Activated naive CD8-positive, alpha-beta T cell treated with anti-CD3 and anti-CD28 coated beads, Interleukin-2, amount 50 U/mL, for 24 hours (primary cell): ENCODE measurements at regions not wholly inside any gene's neighbourhood (a gene's known extent, or its start where the extent isn't known, plus 50 kb on each side); places are given as distances from the start of the nearest gene placed in this dataset.

Experiments
- ATAC-seq: fragments of 150-1000 bp; cut with Tn5 transposase; one replicate; pipeline ENCODE4 v1.10.0; 2021
- DNase-seq: peaks from one replicate; pipeline ENCODE4 v3.0.0; 2021
- H3K27ac Mint-ChIP-seq: one replicate; pipeline ENCODE4 v1.8.0; 2021; ENCODE audit warnings: mild to moderate bottlenecking, mixed read lengths
- H3K27me3 Mint-ChIP-seq: one replicate; pipeline ENCODE4 v1.8.0; 2021; ENCODE audit warnings: mixed read lengths
- H3K36me3 Mint-ChIP-seq: one replicate; pipeline ENCODE4 v1.8.0; 2021; ENCODE audit warnings: low read depth, mixed read lengths
- H3K4me1 Mint-ChIP-seq: one replicate; pipeline ENCODE4 v1.8.0; 2021; ENCODE audit warnings: mixed read lengths
- H3K4me3 Mint-ChIP-seq: one replicate; pipeline ENCODE4 v1.8.0; 2021; ENCODE audit warnings: mild to moderate bottlenecking, moderate library complexity, mixed read lengths
- H3K9me3 Mint-ChIP-seq: one replicate; pipeline ENCODE4 v1.8.0; 2021; ENCODE audit warnings: mixed read lengths

DNA sequence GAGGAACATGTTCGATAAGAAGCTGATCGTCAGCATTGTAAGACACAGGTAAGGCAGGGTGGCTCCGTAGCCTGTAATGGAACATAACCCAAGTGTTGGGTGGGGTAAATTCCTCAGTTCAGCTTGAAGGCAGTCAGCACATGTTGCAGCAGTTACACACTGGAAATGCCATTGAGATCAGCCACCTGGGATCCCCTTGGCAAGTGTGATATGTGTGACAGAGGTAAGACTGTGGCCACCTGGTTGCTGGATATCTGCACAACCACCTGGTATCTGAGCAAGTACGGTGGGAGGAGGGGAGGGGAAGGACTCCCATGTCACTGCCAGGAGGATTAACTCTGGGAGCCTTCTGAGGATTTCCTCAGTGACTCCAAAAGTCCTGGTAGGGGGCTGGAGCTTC lies 158.0 kb upstream of the CAND1 start:
- no peak for ATAC-seq
- Mint-ChIP-seq H3K9me3 (peaks cover 16% of the 10 kb centered on the region), H3K36me3 (no peaks in the 10 kb centered on the region), H3K27me3 (peaks cover 17% of the 10 kb centered on the region), H3K4me1 (no peaks in the 10 kb centered on the region), H3K27ac (no peak overlapping the region), H3K4me3 (no peak overlapping the region)
- DNase-seq = no peak

DNA sequence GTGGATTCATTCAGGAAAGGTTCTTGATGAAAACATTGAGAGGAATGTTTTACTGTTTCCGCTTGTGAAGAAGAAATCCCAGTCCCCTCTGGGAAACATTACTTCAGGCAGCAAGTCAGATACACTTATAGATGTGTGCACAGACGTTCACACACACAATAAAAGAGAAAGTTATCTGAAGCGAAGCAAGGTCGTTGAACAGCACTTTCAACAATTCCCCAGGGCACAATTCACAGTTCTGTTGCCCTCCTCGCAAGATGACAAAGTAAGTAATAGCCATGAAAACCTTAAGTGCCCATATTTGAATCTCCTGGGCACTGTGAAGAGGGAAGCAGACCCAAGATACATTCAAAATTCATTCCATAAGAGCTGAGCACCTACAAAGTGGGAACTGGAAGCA lies 156.6 kb upstream of the CAND1 start:
- peaks cover 4% of the 10 kb centered on the region for H3K9me3 Mint-ChIP-seq

DNA sequence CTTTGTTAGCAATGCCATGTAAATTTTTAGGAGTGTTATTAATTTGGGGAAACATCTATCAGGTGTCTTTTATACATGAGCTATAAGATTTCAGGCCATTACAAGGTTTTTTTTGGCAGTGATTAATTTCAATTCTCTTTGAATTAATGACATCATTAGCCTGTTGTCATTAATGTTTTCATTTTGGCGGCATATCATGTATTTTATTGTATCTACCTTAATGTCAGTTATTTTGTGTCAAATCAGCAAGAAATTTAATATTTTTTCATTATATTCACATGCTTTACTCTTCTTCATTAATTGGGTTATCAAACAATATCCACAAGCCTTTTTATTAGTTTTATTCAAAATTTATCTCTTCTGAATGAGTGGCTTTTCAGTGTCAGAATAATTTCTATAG lies 153.0 kb upstream of the CAND1 start:
- Mint-ChIP-seq H3K4me1 (no peaks in the 10 kb centered on the region), H3K27me3 (peaks cover 16% of the 10 kb centered on the region), H3K36me3 (no peaks in the 10 kb centered on the region), H3K27ac (no peak overlapping the region), H3K4me3 (no peak overlapping the region), H3K9me3 (no peaks in the 10 kb centered on the region)
- DNase-seq (no peak), ATAC-seq (no peak)

More for the DNA sequence above, 156.6 kb upstream of the CAND1 start:
- no peak overlapping the region for H3K27ac Mint-ChIP-seq
- no peaks in the 10 kb centered on the region for H3K36me3 Mint-ChIP-seq
- no peak for DNase-seq
- no peaks in the 10 kb centered on the region for H3K4me1 Mint-ChIP-seq
- no peak for ATAC-seq
- H3K27me3 Mint-ChIP-seq = peaks cover 18% of the 10 kb centered on the region
- H3K4me3 Mint-ChIP-seq = no peak overlapping the region

DNA sequence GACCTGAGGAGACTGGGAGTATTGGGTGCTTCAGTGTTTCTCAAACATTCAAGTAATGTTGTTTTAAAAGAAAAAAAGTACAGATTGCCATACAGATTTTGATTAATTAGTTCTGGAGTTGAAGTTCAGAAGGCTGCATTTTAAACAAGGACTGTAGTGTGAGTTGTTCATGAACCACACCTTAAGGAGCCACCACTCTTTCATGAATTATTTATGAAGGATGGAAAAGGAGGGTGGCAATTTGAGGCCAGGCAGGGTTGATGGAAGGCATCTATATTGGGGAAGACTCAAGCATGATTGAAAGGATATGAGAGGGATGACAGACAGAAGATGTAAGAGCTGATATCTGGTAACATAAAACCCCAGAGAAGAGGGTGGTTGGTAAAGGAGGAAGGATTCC lies 146.6 kb upstream of the CAND1 start:
- peaks cover 4% of the 10 kb centered on the region for H3K27me3 Mint-ChIP-seq
- H3K9me3 Mint-ChIP-seq = no peaks in the 10 kb centered on the region
- H3K4me3 Mint-ChIP-seq = no peak overlapping the region
- H3K36me3 Mint-ChIP-seq = no peaks in the 10 kb centered on the region
- H3K27ac Mint-ChIP-seq = no peak overlapping the region
- H3K4me1 Mint-ChIP-seq = no peaks in the 10 kb centered on the region
- DNase-seq = no peak
- ATAC-seq = no peak

DNA sequence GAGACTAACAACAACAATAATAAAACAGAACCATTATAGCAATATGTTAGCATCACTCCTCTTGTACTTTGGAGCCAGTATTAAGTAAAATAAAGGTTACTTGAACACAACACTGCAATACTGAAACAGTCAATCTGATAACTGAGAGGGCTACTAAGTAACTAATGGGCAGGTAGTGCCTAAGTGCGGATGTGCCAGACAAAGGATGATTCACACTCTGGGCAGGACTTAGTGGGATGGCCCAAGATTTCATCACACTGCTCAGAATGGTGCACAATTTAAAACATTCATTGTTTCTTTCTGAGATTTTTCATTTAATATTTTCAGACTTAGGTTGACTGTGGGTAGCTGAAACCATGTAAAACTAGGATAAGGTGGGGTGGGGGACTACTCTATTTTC lies 131.9 kb upstream of the CAND1 start:
- Mint-ChIP-seq H3K27me3 (peaks cover 14% of the 10 kb centered on the region), H3K27ac (no peak overlapping the region), H3K9me3 (no peaks in the 10 kb centered on the region), H3K4me1 (no peaks in the 10 kb centered on the region), H3K4me3 (no peak overlapping the region), H3K36me3 (no peaks in the 10 kb centered on the region)
- ATAC-seq (no peak), DNase-seq (no peak)

DNA sequence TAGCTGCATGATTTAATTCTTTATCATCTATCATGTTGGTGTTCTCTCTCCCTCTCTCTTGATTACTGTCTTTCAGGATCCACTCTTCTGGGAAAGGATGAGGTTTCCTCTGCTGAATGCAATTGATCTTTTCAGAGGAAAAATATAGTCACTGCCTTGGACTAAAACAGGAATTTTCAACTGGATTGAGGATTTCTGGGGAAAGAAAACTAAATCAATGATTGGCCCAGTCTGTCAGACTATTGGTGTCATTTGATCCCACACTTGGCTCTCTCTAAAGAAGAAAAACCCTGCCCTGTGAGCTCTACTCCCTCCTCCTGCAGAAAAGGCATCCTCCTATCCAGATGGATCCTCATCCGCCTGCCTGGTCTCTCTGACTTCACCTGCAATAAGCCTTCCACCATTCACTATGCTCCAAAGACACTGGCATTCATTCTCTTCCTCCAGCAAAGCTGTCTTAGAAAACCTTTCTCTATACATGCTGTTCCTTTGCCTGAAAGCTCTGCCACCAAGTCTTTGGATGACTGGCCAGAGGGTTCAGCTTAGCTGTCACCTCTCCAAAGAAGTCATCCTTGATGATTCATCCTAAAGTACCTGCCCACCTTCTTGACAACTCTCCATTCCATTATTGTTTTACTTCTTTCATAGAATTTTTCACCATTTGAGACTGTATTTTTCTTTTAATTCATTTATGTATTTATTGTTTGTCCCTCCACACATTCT lies 127.7 kb upstream of the CAND1 start:
- no peaks in the 10 kb centered on the region for H3K9me3 Mint-ChIP-seq
- no peaks in the 10 kb centered on the region for H3K4me1 Mint-ChIP-seq
- H3K27ac Mint-ChIP-seq = no peak overlapping the region
- no peak overlapping the region for H3K4me3 Mint-ChIP-seq
- no peak for DNase-seq
- peaks cover 13% of the 10 kb centered on the region for H3K27me3 Mint-ChIP-seq
- no peaks in the 10 kb centered on the region for H3K36me3 Mint-ChIP-seq
- ATAC-seq = no peak

DNA sequence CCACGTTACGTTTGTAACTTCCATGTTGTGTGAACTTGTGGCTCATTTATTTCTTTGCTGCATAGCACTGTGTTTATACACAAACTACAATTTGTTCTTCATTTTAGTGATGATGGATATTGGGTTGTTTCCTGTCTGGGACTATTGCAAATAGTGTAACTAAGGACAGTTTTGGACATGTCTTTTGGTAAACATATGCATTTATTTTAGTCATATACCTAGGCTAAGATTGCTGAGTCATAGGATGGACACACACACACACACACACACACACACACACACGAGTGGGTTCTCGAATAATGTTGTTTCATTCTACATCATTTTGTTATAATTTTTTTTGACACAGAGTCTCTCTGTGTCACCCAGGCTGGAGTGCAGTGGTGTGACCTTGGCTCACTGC lies 123.5 kb upstream of the CAND1 start:
- ATAC-seq (no peak), DNase-seq (no peak)
- Mint-ChIP-seq H3K27me3 (peaks cover 6% of the 10 kb centered on the region), H3K4me3 (no peak overlapping the region), H3K27ac (no peak overlapping the region), H3K9me3 (no peaks in the 10 kb centered on the region), H3K4me1 (peaks cover 5% of the 10 kb centered on the region), H3K36me3 (no peaks in the 10 kb centered on the region)

DNA sequence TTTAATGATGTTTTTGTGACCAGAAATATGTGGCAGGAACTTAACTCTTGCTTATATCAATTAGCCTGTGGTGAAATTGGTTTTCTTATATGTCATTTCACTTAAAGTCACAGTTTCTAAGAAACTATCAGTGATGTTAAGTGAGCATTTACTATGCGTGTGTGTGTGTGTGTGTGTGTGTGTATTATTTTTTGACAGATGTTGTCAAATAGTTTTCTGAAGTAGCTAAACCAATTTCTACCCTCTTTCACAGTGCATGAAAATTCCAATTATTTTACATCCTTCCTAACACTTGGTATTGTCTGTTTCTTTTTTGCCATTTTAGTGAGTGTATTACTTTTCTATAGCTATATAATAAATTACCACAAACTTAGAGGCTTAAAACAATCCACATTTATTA lies 122.1 kb upstream of the CAND1 start:
- DNase-seq = no peak
- H3K4me1 Mint-ChIP-seq = peaks cover 5% of the 10 kb centered on the region
- no peak overlapping the region for H3K27ac Mint-ChIP-seq
- no peak for ATAC-seq
- peaks cover 6% of the 10 kb centered on the region for H3K27me3 Mint-ChIP-seq
- no peaks in the 10 kb centered on the region for H3K36me3 Mint-ChIP-seq
- no peaks in the 10 kb centered on the region for H3K9me3 Mint-ChIP-seq
- H3K4me3 Mint-ChIP-seq = no peak overlapping the region

DNA sequence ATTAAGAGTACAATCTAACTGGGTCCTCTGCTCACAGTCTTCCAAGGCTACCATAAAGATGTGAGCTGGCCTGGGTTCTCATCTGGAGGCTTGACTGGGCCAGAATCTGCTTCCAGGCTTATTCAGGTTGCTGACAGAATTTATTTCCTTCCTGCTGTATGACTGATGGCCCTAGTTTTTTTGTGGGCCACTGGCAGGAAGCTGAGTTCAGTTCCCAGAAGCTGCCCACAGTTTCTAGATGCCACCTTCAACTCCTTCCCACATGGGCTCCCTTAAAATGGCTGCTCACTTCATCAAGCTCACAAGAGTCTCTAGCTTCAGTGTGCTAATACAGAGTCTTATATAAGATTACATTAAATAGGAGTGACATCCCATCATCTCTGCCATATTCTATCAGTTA lies 121.7 kb upstream of the CAND1 start:
- Mint-ChIP-seq H3K36me3 (no peaks in the 10 kb centered on the region), H3K27me3 (peaks cover 4% of the 10 kb centered on the region), H3K4me1 (peaks cover 5% of the 10 kb centered on the region), H3K9me3 (no peaks in the 10 kb centered on the region), H3K4me3 (no peak overlapping the region), H3K27ac (no peak overlapping the region)
- no peak for DNase-seq
- no peak for ATAC-seq

DNA sequence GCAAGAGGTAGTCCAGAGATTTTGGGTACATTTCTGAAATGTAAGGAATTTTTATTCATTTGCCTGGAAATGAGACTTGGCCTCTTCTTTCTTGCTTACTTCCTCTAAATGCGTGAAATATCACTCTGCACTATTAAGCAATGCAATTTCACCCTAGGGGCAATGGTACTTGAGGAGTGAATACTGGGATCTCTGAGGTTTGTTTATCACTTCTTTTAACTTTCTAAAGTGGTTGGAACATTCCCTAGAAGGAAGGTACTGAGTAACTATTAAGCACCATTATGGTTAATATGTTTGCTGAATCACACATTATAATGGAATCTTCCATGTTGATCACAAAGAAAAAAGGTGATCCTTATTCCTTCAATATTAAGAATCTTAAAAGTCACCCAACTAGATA lies 120.9 kb upstream of the CAND1 start:
- no peaks in the 10 kb centered on the region for H3K9me3 Mint-ChIP-seq
- ATAC-seq (no peak), DNase-seq (no peak)
- H3K27me3 Mint-ChIP-seq = peaks cover 8% of the 10 kb centered on the region
- H3K27ac Mint-ChIP-seq = no peak overlapping the region
- H3K4me3 Mint-ChIP-seq = no peak overlapping the region
- peaks cover 5% of the 10 kb centered on the region for H3K4me1 Mint-ChIP-seq
- H3K36me3 Mint-ChIP-seq = no peaks in the 10 kb centered on the region

DNA sequence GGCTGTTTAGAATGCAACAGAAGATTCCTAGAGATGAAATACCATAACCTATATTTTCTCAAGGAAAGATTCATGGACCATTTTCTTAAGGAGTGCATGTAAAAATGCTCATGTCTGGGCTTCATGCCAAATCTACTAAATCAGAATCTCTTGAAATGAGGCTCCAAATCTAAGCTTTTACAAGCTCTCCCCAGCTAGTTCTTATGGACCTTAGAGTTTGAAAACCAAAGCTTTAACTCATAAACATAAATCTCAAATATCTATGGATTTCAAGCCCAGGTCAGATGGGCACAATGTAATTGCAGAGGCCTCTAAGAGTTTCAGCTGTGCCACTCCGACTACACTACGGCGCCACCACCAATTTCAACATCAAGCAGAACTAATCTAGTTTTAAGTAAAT lies 117.3 kb upstream of the CAND1 start:
- Mint-ChIP-seq H3K27ac (no peak overlapping the region), H3K27me3 (peaks cover 8% of the 10 kb centered on the region), H3K4me3 (no peak overlapping the region), H3K4me1 (peaks cover 5% of the 10 kb centered on the region), H3K36me3 (no peaks in the 10 kb centered on the region), H3K9me3 (no peaks in the 10 kb centered on the region)
- DNase-seq (no peak), ATAC-seq (no peak)

DNA sequence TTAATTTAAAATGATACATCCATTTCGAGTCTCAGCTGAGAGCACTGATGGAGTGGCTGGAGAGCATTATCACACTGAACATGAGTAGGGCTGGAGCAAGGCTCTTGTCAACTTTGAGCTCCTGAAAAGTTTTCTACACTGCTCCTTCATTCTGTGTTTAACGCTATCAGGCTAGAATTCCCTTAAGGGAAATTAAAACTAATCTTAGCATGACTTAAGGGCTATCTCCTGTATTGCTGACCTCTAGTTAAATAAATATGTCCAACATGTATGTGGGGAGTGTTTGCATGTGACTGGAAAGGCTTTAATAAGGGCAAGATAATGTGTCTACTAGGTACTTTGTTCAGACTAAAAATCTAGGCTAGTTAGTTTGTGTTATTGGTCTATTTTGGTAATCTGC lies 116.7 kb upstream of the CAND1 start:
- no peak for DNase-seq
- Mint-ChIP-seq H3K4me3 (no peak overlapping the region), H3K27ac (no peak overlapping the region)

DNA sequence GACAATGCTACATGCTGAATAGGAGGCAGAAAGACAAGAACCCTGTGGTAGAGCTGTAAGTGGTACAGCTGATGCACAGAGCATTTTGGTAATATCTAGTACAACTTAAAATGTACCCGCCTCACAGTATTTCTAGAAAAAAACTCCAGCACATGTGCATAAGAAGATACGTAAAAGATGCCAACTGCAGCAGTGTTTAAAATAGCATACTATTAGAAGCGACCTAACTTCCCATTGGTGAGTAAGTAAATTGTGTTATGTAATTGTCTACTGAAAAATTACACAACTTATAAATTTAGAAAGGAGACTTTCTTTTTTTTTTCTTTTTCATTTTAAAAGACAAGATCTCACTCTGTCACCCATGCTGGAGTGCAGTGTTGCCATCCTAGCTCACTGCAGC lies 114.3 kb upstream of the CAND1 start:
- peaks cover 8% of the 10 kb centered on the region for H3K27me3 Mint-ChIP-seq
- no peak for DNase-seq
- ATAC-seq = no peak
- no peaks in the 10 kb centered on the region for H3K4me1 Mint-ChIP-seq
- no peaks in the 10 kb centered on the region for H3K36me3 Mint-ChIP-seq
- H3K27ac Mint-ChIP-seq = no peak overlapping the region
- no peaks in the 10 kb centered on the region for H3K9me3 Mint-ChIP-seq
- no peak overlapping the region for H3K4me3 Mint-ChIP-seq

More for the DNA sequence above, 116.7 kb upstream of the CAND1 start:
- Mint-ChIP-seq H3K4me1 (peaks cover 2% of the 10 kb centered on the region), H3K36me3 (no peaks in the 10 kb centered on the region), H3K27me3 (peaks cover 8% of the 10 kb centered on the region), H3K9me3 (no peaks in the 10 kb centered on the region)
- ATAC-seq = no peak

DNA sequence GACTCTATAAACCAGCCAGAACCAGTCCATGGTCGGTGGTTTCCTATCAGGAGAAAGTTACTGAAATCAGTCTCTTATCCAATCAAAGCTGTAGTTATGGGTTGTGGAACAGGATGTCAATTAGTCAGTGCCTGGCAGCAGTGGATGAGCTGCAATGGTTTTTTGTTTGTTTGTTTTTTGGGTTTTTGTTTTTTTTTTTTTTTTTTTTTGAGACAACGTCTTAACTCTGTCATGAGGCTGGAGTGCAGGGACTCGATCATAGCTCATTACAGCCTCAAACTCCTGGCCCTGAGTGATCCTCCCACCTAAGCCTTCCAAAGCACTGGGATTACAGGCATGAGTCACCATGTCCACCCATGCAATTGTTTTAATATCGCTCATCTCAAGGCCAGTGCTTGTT lies 113.3 kb upstream of the CAND1 start:
- Mint-ChIP-seq H3K9me3 (no peaks in the 10 kb centered on the region), H3K4me1 (no peaks in the 10 kb centered on the region), H3K27ac (no peak overlapping the region), H3K27me3 (peaks cover 8% of the 10 kb centered on the region), H3K4me3 (no peak overlapping the region), H3K36me3 (no peaks in the 10 kb centered on the region)
- ATAC-seq = no peak
- DNase-seq = no peak

DNA sequence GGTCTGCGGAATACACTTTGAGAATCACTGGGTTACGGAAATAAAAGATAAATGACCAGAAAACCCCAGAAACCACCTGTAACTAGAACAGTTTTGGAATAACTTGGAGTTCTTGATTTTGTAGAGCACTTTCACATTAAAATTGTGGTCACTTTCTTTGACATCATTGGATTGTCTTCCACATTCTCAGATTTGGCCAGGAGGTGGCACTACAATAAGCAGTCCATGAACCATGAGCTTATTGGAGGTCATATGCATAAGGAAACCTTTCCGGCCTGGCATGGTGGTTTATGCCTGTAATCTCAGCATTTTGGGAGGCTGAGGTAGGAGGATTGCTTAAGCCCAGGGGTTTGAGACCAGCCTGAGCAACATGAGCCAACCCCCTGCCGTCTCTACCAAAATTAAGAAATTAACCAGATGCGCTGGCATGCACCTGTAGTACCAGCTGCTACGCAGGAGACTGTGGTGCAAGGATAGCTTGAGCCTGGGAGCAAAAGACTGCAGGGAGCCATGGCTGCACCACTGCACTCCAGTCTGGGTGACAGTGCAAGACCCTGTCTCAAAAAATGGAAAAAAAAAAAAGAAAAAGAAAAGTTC lies 107.7 kb upstream of the CAND1 start:
- no peak overlapping the region for H3K4me3 Mint-ChIP-seq
- H3K27me3 Mint-ChIP-seq = peaks cover 5% of the 10 kb centered on the region
- H3K27ac Mint-ChIP-seq = no peak overlapping the region
- peak; percentile 27 for DNase-seq
- peak; percentile 33 for ATAC-seq
- no peaks in the 10 kb centered on the region for H3K9me3 Mint-ChIP-seq
- no peaks in the 10 kb centered on the region for H3K4me1 Mint-ChIP-seq
- H3K36me3 Mint-ChIP-seq = no peaks in the 10 kb centered on the region

DNA sequence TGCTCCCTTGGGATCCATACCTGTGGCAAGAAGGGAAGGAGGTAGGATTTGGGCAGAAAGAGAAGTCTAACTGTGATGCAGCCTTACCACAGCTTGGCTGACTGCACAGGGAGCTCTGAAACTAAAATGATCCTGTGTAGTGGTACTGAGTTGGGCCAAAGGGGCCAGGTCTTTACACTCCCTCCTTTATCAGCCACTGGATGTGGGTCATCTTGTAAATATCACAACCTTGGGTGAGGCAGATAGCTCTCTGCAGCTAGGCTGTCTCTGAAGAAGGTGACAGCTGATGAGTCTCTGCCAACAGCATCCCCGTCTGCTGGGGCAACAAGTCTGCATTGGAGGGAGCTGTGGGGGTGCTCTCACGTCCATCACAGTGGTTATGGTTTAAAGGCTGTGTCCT lies 95.9 kb upstream of the CAND1 start:
- Mint-ChIP-seq H3K4me3 (no peak overlapping the region), H3K27ac (no peak overlapping the region), H3K9me3 (no peaks in the 10 kb centered on the region), H3K36me3 (no peaks in the 10 kb centered on the region), H3K4me1 (no peaks in the 10 kb centered on the region), H3K27me3 (peaks cover 24% of the 10 kb centered on the region)
- ATAC-seq = no peak
- DNase-seq = no peak
